Stimulated activated naive CD8-positive, alpha-beta T cell treated with anti-CD3 and anti-CD28 coated beads, Interleukin-15, Interleukin-2, amounts not matched to agents 100 U/mL and 50 U/mL, for 24 hours (primary cell): ENCODE measurements at regions not wholly inside any gene's neighbourhood (a gene's known extent, or its start where the extent isn't known, plus 50 kb on each side); places are given as distances from the start of the nearest gene placed in this dataset.

Experiments
- ATAC-seq: fragments of 150-1000 bp; cut with Tn5 transposase; one replicate; pipeline ENCODE4 v1.10.0; 2021
- DNase-seq: peaks from one replicate; pipeline ENCODE4 v3.0.0; 2021

DNA sequence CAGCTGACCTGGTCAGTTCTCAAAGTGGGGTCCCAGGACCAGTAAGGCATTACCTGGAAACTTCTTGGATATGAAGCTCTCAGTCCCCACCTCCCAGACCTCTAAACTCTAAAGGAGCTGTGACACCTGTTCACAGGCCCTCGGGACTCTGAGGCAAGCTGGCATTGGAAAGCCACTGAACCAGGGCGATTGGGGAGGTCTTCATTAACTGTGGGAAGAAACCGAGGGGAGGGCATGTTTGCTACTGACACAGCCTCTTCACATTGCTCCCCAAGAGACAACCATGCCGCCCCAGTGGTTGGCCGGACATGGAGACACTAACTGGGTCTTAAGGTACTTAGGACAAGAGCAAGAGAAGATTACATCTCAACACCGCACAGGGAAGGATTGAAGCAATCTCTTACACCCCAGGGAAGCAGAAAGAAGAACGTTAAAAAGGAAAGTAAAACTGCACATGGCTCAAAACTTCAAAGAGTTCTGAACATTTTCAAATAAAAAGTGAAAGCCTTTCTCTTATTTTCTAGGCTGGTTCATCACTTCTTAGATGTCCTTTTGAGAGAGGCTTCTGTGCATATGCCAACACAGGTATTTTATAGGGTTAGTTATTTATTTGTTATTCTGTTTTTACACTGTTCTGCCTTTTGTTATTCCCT lies 210.0 kb upstream of the CST7 start:
- DNase-seq: no peak
- no peak for ATAC-seq

DNA sequence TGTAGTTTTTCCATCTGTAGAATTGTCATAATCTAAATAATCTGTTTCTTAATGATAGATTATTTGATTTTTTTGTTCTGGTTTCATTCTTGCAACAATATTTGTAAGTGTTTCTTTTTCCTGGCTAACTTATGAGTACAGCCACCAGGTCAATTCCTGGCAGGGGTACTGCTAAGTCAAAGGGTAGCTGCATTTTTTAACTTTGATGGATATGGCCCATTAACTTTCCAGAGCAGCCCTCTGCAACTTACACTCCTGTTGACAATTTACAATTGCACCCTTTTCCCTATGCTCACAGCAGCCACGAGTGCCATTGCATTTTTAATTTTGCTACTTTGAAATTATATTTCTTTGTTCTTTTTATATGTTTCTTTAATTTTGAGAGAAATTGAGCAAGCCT lies 209.3 kb upstream of the CST7 start:
- ATAC-seq (no peak), DNase-seq (no peak)

DNA sequence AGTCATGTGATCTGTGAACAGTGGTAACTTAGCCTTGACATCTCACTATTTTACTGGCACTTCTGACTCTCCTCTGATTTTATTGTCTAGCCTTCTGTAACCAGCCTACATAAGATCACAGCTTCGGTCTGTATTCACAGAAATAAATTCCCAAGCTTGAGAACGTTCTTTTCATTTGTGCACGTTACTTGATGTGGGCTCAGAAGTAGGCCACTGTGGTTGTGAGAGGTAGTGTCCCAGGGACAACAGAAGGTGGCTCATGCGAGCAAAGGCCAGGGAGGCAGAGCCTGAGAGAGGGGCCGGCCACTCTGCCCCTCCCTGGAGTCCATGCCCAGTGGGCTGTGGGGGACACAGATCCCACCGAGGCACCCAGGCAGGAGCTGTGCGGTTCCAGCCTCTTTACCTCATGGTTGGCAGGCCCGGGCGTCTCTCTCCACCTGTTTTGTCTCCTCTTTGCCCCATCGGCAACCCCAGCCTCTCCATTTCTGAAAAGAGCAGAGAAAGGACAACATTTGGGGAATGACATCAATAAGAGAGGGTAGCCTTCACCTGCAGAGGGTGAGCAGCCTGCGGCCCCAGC lies 207.5 kb upstream of the CST7 start:
- no peak for DNase-seq
- ATAC-seq: no peak

DNA sequence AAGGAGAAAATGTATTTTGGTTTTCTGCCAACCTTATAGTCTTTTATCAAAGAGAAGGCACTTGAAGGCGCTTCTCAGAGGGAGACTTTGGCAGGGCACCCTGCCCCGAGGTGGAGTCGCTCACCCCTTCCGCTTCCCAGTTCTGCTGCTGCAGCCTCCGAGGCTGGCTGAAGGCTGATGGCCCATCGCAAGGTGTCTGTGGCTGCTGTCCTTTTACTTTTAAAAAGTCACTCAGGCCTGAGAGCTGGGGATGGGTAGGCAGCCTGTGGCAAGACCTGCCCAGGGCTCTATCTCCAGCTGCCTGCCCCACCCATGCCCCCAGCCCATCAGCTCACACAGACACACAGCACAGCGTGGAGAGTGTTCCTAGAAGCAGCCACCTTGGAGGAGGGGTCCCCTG lies 206.6 kb upstream of the CST7 start:
- no peak for ATAC-seq
- DNase-seq: no peak

DNA sequence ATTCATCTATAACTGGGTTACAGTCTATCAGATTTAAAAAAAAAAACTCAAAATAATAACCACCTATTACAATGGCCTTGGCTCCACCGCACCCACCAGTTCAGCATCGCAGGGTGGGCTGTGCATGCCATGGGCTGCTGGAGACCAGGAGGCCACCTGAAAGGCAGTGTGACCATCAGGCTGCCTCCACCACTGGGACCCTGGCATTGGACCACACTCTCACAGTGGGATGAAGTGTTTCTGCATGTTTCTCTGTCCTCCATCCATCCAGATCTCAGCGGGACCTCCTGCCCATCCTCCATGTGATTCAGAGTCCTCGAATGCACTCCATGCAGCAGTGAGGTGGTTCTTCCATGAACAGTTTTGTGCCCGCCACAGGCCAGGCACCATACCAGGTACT lies 206.1 kb upstream of the CST7 start:
- no peak for ATAC-seq
- no peak for DNase-seq

DNA sequence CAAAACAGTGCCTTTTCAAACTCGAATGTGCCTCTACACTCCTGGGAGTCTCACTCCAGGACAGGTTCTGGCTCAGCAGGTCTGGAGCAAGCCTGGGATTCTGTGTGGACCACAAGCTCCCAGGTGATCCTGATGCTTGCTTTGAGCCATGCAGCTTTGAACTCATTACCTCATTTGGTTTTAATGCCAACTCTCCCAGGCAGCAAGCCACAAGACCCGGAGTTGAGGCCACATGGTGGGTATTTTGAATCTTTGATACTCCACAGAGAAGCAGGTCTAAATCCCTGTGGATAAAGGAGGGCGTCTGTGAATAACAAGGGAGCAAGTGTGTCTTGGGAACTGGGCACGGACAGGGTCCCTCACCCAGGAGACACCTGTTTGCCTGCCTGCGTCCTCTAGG lies 205.4 kb upstream of the CST7 start:
- no peak for DNase-seq
- ATAC-seq: no peak

DNA sequence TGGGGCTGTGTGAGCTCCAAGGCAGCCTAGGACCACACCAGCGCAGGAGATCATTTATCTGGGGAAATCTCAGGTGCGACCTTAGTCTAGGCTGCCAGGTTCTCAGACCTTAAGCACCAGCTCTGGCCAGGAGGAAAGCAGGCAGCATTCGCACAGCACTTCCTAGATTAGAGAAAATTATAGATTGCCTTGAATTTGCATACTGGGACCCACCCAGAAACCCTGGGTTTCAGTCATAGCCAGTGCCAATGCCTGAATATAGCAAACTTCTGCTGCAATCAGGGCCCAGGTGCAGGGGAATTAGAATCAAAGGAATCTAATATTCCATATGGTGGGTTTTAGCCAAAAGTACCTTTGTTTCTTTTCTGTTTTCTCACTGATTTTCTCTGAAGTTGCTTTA lies 204.3 kb upstream of the CST7 start:
- DNase-seq: no peak
- no peak for ATAC-seq

DNA sequence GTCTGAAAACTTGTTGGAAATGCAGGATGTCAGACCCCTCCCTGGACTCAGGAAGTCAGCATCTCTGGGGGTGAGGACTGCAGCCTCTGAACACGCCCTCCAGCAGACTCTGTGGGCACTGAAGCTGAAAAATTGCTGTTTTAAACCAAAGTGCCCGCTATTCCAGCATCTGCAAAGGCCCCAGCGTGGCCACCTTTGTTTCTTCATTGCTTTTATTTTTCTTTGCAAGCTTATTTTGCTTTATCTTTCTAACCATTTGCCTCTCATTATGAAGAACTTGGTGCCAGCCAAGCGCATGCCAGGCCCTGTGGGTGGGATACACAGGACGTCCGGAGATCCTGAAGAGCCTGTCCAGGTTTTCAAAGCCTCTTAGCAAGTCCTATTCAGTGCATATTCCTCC lies 203.9 kb upstream of the CST7 start:
- ATAC-seq: no peak
- no peak for DNase-seq

DNA sequence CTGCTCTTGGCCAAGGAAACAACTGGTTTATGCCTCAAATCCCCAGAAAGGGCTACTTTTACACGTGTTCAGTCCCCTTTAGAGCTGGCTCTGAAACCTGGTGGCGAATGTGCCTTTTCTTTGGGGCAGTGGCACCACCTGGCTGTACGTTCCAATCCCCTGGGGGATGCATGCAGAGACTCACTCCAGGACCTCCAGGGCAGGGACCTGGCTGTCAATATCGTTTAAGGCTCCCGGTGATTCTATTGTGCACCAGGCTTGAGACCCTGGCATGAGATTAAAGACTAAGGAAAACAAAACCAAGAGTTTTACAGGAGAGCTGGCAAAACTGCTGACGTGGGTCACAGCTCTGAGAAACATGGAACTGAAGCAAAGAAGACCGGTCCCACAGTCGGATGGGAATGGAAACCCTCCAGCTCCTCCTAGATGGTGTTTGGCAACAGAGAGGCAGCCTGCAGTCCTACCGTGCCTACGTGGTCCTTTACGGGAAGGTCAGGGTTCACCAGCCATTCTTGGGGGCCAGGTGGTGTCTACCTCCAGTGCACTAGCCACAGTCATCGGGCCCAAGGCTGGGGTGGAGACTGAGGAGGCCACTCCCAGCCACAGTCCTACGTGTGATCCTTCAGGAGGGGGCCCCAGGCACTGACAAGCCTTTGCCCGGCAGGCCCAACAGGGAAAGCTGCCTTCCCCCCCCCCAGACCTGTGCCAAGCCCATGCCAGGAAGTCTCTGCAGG lies 203.3 kb upstream of the CST7 start:
- no peak for DNase-seq
- no peak for ATAC-seq

DNA sequence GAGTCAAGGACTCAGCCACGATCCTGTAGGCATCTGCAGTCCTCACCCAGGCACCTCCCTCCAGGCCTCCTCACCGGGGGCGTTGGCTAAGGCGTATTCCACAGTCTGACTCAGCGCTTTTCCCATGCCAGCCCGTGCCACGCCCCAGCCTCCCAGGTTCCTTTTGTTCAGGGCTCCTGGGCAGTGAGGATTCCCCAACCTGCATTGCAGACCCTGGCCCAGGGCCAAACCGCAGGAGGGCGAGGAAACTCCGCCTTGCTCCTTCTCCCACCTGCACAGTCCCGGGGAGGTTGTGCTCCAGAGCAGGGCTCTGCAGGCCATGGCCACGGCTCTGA lies 202.8 kb upstream of the CST7 start:
- ATAC-seq (no peak), DNase-seq (no peak)

DNA sequence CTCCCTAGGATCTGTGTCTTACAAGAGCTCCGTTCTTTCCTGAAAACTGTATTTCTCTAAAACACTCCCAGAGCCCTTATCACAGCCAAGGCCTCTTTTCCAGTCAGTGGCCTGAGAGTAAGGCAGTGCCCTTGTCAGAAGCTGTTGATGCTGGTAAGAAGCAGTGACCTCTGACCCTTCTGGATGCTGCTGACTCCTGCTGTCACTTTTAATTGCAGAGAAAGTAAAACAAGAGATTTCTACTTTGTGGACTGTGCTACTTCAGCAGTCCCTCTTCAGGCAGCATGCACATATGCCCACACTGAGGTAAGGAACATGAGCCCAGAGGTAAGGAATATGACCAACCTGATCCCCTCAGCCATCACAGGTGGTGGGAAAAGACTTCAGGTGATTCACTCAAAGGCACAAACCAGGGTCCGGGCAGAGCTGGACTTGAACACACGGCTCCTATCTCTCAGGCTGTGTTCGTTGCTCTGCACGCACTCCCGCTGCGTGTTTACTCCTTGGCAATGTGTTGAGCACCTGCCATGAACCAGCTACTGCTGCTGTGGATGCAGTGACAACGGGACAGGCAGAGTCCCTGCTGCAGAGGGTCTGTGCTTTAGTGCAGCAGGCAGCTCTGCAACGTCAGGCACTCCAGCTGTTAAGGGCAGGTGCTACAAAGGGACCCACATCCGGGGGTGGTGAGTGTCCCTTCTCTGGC lies 201.9 kb upstream of the CST7 start:
- DNase-seq: no peak
- ATAC-seq: no peak

DNA sequence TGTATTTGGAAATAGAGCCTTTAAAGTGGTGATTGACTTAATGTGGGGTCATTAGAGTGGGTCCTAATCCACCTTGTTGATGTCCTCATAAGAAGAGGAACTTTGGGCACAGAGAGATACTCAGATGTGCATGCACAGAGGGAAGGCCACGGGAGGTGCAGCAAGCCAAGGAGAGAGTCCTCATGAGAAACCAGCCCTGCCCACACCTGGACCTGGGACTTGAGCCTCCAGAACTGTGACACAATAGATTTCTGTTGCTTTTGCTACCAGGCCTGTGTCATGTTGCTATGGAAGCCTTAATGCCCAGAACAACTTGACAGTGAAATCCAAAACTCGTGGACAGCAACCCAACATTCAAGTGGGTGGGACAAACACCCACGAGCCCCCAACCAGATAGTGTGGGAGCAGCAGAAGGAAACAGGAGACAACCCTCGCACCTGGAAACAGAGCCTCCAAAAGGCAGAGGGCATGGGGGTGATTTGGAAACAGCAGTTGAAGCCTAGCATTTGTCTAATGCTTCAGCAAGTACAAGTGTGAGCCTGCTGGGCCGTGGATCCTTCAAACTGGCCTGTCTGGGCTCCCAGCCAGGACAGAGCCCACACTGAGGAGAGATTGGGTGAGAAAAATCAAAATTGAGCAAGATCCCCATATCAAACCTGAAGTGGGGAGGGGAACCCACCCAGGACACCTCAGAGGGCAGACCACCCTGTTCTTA lies 201.0 kb upstream of the CST7 start:
- ATAC-seq: no peak
- no peak for DNase-seq

DNA sequence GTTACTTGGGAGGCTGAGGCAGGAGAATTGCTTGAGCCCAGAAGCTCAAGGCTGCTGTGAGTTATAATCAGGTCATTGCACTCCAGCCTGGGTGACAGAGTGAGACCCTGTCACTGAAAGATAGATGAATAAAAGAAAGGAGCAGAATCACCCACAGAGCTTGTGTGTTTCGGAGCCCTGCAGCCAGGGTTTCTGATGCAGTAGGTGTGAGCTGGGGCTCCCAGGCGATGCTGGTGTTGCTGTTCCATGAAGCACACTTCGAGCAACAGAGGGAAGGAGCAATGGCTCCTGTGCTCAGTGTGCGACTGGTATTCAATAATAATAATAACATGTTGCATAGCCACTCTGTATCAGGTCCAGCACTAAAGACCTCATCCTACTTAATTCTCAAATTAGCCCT lies 197.5 kb upstream of the CST7 start:
- DNase-seq (no peak), ATAC-seq (no peak)

DNA sequence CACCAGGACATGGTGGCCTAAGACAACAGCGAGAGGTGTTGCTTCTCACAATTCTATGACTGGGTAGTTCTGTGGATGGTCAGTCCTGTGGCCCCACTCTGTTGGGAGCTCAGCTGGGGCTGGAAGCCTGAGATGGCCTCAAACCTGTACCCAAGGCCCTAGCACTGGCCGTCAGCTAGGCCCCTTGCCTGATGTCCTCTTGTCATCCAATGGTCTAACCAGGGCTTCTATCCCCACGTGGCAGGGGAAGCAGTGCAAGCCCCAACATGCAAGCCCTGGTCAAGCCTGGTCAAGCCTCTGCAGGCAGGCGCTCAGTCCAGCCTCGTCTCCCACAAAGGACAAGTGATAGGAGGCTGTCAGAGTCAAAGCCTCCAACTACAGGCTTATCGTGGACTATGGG lies 196.5 kb upstream of the CST7 start:
- DNase-seq (no peak), ATAC-seq (no peak)

DNA sequence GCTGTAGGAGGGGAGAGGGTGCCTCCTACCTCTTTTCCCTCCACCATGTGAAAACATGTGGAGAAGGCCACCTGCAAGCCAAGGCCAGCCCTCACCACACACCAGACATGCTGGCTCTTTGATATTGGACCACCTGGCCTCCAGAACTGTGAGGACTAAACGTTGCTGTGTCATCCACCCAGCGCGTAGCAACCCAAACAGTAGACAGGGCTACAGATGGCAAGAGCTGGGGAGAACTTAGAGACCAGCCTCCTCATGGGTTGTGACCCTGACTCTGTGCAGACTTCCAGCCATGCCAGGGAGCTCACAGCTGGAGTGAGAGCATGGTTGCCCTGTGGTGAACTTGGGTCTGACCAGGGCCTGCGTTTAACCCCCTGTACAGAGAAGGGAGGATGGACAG lies 195.9 kb upstream of the CST7 start:
- ATAC-seq (no peak), DNase-seq (no peak)

DNA sequence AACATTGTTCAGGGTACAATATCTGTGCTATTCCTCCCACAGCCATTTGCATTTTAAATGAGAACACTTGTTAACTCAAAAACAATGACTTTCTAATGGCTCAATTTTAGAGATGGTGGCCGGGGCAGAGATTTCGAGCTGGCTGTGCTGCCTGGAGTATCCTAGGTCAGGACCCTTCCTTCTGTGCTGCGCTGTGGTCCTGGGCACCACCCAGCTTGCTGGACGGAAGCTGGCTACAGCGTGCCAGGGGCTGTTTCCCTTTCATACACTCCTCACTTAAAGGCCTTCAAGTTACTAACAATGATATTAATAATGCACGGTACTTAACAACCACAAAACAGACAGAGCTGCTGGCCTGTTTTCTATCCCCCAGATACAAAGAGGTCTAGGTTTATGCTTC lies 194.4 kb upstream of the CST7 start:
- DNase-seq (no peak), ATAC-seq (no peak)

DNA sequence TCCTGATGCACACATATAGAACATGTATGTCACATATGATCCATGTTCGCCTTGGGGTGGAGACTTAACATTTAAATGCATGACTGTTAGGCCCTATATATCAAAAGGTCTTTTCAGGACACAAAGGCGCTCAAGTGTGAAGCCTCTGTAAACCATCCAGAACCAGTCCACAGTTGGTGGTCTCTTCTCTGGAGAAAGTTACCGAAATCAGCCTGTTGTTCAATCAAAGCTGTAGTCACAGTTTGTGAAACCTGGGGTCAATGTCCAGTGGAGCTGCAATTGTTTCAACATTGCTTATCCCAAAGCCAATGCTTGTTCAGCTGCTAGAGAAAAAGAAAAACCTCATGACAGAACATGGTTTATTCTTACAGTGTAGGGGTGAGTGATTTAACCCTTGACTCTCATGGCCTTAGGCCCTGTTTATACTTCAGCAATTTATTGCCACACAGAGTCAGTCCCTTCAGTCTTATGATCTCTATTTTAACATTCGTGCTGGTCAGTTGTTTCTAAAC lies 193.6 kb upstream of the CST7 start:
- no peak for ATAC-seq
- no peak for DNase-seq

DNA sequence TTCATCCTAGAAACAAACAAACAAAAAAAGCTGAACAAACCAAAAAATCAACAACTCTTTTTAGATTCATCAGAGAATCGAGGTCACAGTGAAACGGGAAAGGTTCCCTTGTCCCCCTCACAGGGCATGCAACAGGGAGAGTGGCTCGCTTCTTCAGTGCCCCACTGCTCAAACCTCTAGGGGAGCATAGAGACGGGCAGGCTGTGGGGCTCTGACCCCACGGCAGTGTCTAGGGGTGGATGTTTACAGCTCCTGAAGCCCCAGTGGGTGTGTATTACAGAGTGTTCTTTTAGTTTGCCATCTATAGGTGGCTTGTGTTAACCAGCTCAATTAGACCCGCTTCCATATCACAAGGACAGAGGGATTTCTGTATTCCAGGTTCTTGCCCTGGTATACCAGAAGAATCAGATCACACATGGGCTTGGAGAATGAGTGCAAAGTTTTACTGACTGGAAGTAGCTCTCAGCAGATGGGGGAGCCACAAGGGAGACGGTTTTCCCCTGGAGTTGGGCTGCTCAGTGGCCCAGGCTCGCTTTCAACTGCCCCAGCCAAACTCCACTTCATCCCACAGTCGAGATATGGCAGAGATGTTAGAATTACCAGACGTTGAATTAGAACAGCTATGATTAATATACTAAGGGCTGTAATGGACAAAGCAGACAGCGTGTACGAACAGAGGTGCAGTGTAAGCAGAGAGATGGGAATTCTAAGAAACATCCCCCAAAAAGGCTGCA lies 192.6 kb upstream of the CST7 start:
- ATAC-seq (no peak), DNase-seq (no peak)

DNA sequence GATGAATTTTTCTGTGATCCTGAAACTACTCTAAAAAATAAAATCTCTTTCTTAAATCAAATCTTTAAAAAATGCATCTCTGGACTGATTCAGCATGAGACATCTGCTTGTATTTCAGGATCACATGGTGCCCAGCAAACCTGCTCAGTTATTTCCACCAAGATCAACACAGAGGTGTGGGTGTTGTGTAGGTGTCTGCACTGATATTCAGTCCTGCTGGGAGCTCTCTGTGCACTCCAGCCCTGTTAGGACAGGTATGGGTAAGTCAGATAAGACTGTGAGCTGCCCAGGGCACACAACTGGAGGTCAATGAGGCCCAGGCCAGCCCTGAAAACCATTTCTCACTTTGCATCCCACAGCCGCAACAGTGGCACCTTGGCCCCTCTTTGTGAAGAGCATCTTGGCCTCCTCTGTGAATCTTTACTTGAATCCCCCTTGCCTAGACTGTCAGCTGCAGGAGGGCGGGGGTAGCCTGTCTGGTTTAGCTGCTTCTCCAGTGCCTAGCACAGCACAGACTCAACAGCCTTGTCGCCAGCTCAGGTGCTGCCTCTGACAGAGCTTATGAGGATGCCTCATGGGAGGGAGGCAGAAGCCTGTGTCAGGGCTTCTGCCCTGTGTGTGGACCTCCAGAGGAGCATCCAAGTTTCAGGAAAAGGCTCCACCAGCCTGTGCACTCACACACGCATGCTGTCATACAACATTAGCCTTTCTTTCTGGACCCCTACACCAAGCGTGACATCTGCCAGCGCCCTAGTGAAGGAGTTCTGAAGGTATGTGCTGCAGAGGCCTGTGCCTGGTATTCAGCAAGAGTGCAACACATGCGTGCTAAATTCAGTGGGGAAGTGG lies 187.6 kb upstream of the CST7 start:
- no peak for DNase-seq
- ATAC-seq: no peak

DNA sequence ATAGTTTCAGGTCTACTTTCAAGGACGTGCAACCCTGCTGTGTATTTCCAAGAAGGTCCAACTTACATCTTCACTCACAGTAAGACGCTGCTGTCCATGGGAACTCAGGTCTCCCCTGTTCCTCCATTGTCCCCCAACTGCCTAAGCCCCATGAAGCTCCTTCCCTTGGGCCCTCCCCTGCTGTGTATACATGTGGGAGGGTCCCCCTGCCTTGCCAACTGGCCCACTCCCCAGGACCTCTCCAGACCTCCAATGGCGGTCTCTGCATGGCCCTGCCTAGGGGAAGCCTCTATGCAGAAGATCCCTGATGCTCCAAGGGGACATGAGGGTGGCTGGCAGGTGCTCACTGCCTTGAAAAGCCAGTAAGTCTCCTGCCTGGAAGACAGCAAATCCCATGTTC lies 186.7 kb upstream of the CST7 start:
- DNase-seq: no peak
- no peak for ATAC-seq

DNA sequence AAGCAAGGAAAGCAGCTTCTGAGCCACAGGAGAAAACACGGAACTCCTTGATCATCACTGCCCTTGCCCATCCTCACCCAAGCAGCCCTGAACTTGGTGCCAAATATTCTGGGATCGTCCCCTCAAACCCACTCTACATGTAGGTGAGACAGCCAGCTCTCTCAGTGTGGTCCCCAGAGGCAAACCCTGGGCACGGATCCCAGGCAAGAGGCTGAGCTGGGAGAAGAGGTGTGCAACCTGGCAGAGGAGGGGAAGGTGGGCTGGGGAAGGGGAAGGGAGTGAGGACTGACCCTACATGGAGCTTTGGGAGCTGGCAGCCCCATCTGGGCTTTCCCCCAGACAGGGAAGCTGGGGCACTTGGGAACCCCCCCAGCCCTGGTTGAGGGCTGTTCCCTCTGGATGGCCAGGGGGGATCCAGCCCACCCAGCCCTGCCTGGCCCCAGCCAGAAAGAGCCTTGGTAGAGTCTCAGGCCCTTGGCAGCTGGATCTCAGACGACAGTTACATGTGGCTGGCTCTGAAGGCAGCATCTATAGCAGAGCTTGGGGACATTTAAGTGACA lies 186.2 kb upstream of the CST7 start:
- no peak for DNase-seq
- ATAC-seq: no peak
